ENCODE measurements at regions not wholly inside any gene's neighbourhood (a gene's known extent, or its start where the extent isn't known, plus 50 kb on each side); places are given as distances from the start of the nearest gene placed in this dataset.

GRCh38 chr5:88666761-88667495, 216.1 kb downstream of the MEF2C start:
- no peak for DNase-seq (ENCODE audit: extremely low read depth, low read depth, low spot score)

DNA sequence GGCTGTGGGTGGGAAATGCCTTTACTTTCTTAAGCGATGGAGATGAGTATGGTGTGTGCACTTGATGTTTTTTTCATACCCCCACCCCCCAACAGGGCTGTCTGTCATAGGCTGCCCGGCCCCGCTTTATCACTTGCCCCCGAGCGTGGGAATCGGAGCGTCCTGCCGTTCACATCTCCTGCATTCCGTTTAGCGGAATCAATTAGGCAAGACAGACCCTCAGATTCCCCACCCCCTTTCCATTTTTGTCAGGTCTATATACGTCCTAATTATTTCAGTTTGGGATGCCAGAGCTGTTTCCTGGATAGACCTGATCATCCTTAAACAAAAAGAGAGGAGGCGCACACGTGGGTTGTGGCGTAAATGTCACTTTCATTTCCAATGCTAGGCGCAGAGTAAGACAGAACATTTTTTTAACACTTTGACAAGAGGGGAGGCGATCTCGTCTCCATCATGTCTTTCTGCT, 217.2 kb downstream of the MEF2C start:
- DNase-seq (ENCODE audit: extremely low read depth, low read depth, low spot score), result no peak

DNA sequence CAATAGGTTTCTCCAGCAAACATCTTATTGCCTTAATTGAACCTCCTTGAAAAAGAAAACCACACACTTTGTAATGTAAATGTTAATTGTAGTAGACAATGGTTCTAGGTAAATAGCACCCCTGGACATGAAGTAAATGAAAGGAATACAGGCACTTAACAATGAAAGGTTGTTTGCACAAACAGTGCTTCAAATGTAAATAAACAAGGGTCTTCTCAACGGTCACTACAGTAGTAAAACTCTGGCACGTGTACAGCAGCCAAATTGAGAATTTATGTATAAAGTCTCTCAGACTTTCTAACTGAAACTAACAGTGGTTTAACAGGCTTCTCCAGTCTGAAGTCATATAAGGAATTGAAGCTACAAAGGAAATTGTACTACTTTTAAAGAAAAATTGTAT, 218.3 kb downstream of the MEF2C start:
- no peak for DNase-seq (ENCODE audit: extremely low read depth, low read depth, low spot score)

DNA sequence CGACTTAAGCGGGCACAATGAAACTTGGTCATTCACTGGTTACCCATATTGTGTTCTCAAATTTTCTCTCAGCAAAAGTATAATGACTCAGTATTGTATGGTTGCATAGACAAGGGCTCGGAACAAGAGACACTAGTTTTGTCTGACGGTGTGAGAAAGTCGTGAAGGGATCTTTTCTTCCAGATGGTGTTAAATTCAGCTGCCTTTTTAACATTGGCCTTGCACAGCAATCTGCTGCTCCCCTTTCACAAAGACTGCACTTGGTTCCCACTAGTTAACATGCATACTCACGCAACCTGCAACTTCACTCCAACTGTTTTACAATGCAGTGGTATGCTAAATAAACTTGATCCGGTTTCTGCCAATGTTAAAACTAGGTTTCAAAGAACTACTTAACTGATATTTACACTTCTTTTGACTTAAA, 219.2 kb downstream of the MEF2C start:
- DNase-seq (ENCODE audit: extremely low read depth, low read depth, low spot score), result no peak

DNA sequence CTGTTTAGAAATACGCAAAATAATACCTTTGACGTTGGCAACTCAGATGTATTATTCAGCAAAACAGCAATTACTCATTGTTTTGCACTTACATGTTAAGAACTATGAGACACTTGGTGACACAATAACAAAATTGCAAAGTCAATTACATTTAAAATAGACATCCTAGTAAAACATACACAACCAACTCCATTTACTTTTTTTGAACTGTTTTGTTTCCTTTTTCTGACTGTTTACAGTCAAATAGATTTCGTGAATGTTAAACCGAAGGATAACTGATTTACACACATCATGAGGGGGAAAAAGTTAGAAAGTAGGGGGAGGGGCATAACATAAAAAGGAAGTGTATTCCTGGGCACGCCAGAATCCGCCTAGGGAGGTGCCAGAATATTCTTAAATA, 220.1 kb downstream of the MEF2C start:
- DNase-seq (ENCODE audit: extremely low read depth, low read depth, low spot score), result no peak

DNA sequence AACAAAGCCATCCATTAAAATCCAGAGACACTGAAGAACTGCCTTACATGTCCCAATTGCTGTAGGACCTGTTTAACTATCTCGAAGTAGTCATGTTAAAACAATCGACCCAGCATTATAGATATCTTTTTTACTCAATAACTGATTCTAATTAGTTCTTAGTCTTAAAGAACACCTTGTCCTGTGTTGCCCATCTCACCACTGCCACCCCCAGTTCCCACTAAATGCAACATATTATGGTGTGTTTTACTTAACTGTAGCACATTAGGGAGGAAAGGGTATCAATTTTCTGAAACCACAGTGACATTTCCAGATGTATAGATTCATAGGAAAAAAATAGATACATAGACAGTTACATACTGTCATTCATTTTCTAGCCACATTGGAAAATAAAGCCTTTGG, 221.2 kb downstream of the MEF2C start:
- no peak for DNase-seq (ENCODE audit: extremely low read depth, low read depth, low spot score)

GRCh38 chr5:88660947-88661805, 221.8 kb downstream of the MEF2C start:
- DNase-seq (ENCODE audit: extremely low read depth, low read depth, low spot score), result no peak

DNA sequence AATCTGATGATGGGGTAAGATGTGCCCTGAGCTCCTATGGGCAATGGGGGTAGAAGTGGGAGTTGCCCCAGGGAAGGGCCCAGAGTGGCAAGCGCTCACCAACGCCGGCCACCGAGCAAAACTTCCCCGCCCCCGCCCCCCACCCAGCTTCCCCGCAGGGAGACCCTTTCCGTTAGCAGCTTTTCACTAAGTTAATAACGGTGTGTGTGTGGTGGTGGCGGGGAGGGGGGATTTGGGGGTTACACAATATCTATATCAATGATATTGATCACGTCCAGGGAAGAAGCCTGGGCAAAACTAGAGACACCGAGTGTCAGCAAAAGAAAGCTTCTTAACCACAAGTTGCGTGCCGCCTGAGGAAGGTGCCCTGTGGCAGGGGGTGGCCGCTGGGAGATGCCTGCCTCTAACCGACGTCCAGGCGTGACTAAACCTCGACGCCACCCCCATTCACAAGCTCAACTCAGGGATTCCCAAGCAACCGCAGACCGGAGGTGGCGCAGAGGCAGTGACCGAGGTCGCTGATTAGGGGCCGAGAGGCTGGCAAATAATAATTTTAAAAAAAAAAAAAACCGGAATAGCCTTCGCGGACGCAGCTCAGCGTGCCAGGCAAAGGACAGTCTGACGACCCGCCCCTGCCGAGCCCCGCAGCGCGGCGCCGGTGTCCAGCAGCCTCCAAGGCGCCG, 222.6 kb downstream of the MEF2C start:
- DNase-seq (ENCODE audit: extremely low read depth, low read depth, low spot score), result no peak

- no peak for DNase-seq (ENCODE audit: extremely low read depth, low read depth, low spot score)
These were observed 223.3 kb downstream of the MEF2C start for GRCh38 chr5:88659529-88660263.

- no peak for DNase-seq (ENCODE audit: extremely low read depth, low read depth, low spot score)
These were observed 224.1 kb downstream of the MEF2C start for GRCh38 chr5:88658886-88659285.

DNA sequence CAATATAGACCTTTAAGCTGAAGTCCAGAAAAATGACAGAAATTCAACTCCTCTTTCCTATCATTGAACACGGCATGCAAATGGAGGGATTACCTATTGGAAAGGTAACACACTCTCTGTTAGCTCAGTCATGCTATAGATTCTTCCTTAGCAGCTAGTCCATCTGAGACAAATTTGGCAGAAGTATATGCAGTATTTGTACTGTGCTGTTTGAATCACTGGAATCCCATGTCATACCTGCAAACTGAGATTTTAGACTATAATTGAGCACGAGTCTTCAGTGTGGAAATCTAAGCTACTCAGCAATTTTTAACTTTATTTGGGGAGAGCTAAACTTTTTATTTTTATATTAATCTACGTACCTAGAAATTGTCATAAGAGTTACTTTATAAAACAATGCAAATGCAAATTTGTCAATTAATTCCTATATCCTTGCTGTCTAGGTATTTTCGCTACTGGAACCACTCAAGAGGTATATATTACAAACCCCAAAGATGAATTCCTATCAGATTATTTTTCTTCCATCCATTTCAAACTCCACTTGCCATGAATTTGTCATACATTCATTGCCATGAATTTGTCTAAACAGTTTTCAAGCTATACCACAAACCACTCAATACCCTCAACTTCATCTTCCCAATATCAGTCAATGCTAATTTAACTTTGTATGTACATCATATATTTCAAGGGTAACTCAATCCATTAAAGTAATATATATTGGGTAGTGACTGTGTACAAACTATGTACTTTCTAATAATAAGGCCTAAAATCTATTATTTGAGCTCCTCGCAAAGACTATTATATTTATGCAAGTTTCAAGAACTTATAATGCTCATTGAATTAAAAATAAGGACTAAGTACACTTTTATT, 224.8 kb downstream of the MEF2C start:
- DNase-seq (ENCODE audit: extremely low read depth, low read depth, low spot score), result no peak

GRCh38 chr5:88657136-88657535, 225.8 kb downstream of the MEF2C start:
- DNase-seq (ENCODE audit: extremely low read depth, low read depth, low spot score), result no peak

- DNase-seq (ENCODE audit: extremely low read depth, low read depth, low spot score), result no peak
These were observed 226.6 kb downstream of the MEF2C start for GRCh38 chr5:88656221-88656950.

- no peak for DNase-seq (ENCODE audit: extremely low read depth, low read depth, low spot score)
These were observed 229.5 kb downstream of the MEF2C start for GRCh38 chr5:88653471-88653870.

- DNase-seq (ENCODE audit: extremely low read depth, low read depth, low spot score), result no peak
These were observed 235.1 kb downstream of the MEF2C start for GRCh38 chr5:88647901-88648300.

GRCh38 chr5:88646866-88647265, 236.1 kb downstream of the MEF2C start:
- DNase-seq (ENCODE audit: extremely low read depth, low read depth, low spot score), result no peak

DNA sequence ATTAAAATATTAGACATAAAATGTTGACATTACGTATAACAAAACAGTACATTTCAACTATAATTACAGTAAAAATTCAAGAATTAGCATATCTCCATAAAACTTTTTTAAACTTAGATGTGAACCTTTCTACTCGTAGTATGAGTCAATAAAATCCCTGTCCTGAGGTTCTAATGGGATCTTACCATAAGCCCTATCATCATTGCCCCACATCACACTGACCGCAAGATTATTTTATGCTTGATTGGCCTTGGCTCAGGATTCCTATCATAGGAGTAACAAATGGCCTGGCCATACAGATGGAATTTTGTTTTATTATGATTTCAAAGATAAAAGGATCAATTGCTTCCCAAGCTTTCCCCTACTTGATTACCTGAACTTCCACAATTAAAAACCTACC, 238.3 kb downstream of the MEF2C start:
- DNase-seq (ENCODE audit: extremely low read depth, low read depth, low spot score), result no peak

GRCh38 chr5:88643315-88643714, 239.7 kb downstream of the MEF2C start:
- DNase-seq (ENCODE audit: extremely low read depth, low read depth, low spot score), result no peak

DNA sequence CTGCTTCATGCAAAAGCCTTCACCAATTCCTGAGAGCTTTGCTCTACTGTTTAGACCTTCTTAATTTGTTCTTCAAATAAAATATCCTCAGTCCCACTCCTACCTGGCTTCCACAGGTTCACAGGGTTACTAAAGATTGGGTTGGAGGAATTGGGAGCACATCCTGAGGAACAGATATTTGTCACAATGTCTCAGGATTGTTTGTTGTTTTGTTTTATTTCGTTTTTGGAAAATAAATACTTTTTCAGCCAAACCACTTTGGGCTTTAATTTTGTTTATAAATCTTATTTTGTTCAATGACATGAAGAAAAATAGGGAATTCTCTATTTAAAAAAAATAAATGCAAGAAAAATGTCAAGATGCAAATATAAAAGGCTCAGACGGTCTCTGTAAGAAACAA, 249.0 kb downstream of the MEF2C start:
- no peak for DNase-seq (ENCODE audit: extremely low read depth, low read depth, low spot score)
